ENCODE measurements at regions not wholly inside any gene's neighbourhood (a gene's known extent, or its start where the extent isn't known, plus 50 kb on each side); places are given as distances from the start of the nearest gene placed in this dataset.

DNA sequence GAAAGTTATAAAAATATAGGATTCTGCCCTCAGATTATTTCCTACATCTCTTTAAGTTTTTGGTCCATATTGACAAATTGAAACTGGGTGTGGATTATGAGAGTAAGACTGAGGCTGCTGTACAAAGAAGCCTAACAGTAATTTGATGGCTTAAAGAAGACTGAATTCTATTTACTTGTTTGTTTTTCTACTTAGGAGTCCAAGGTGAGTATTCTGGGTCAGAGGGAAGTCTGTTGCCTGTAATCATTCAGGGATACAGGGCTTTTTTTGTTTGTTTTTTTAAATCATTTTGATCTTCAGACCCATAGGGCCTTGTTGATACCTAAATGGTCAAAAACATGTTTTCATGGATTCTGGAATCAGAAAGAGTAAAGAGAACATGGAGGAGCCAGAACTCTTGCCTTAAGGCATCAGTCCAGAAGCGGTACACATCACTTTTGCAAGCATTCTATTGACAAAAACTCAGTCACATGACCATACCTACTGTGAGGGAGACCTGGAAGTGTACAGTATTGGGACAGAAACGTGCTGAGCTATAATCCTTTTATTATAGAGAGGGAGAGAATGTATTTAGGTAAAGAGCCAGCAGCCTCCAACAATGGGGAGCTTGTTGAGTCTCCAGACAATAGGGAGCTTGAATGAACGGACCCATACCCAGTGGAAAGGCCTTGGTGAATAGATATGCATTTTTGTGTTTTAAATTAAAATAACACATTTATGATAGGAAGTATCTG, 102.7 kb downstream of the LRRC70 start:
- no peak overlapping the region for H3K4me3 ChIP-seq (ENCODE audit: low read depth, low read length)
- no peak overlapping the region for H3K27ac ChIP-seq (ENCODE audit: low read depth, low read length)
- WGBS (ENCODE audit: insufficient coverage), result 50% methylated on average over 1 of the region's 3 CpGs

DNA sequence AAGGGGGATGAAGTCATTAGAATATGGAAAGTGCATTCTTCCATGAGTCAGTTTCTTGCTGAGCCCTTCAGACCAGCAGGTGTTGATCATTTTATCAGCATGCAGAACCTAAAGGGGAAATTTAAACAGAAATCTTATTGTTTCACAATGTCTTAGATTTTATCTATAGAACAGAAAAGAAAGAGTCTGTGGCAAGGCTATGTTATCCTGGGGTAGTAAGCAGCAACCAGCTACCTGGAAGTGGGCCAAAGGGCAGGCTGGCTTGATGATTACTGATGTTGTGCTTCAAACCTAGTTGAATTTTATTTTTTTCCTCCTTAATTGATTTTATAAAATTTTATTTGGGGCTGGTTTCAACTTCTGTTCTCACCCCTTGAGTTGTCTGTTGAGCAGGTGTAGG, 101.5 kb downstream of the LRRC70 start:
- Histone ChIP-seq H3K4me3 (ENCODE audit: low read depth, low read length) (no peak overlapping the region), H3K9me3 (ENCODE audit: control insufficient read depth, insufficient read depth, low read length) (no peaks in the 10 kb centered on the region), H3K27me3 (ENCODE audit: control insufficient read depth, insufficient read depth, low read length) (no peaks in the 10 kb centered on the region), H3K27ac (ENCODE audit: low read depth, low read length) (no peak overlapping the region), H3K36me3 (ENCODE audit: control insufficient read depth, insufficient read depth, low read length) (no peaks in the 10 kb centered on the region), H3K4me1 (ENCODE audit: control insufficient read depth, insufficient read depth, low read length) (no peaks in the 10 kb centered on the region)
- no peak for DNase-seq (ENCODE audit: low read depth in 4 of 6, low spot score in 6 of 6)

More for the DNA sequence above, 102.7 kb downstream of the LRRC70 start:
- Histone ChIP-seq H3K36me3 (ENCODE audit: control insufficient read depth, insufficient read depth, low read length) (no peaks in the 10 kb centered on the region), H3K4me1 (ENCODE audit: control insufficient read depth, insufficient read depth, low read length) (no peaks in the 10 kb centered on the region), H3K9me3 (ENCODE audit: control insufficient read depth, insufficient read depth, low read length) (no peaks in the 10 kb centered on the region), H3K27me3 (ENCODE audit: control insufficient read depth, insufficient read depth, low read length) (no peaks in the 10 kb centered on the region)
- DNase-seq (ENCODE audit: low read depth in 4 of 6, low spot score in 6 of 6), result no peak

Measured in spinal cord (tissue), 9 donors.